NCI-H128 (cell line): ENCODE measurements at regions not wholly inside any gene's neighbourhood (a gene's known extent, or its start where the extent isn't known, plus 50 kb on each side); places are given as distances from the start of the nearest gene placed in this dataset.

Source experiments
- DNase-seq: peaks from one replicate; lab custom pipeline; 2025; ENCODE audit not compliant: unreplicated experiment; lab: John Stamatoyannopoulos, UW

- peak; percentile 95 for DNase-seq
Observed at GRCh38 chr1:59078070-59078800, 218.7 kb upstream of the FGGY start.

GRCh38 chr1:59078866-59079265 lies 218.0 kb upstream of the FGGY start:
- no peak for DNase-seq

GRCh38 chr1:59079434-59080140 lies 217.3 kb upstream of the FGGY start:
- no peak for DNase-seq

GRCh38 chr1:59081181-59081580 lies 215.7 kb upstream of the FGGY start:
- DNase-seq = no peak

GRCh38 chr1:59081795-59082194 lies 215.1 kb upstream of the FGGY start:
- DNase-seq = no peak

- DNase-seq = no peak
Observed at GRCh38 chr1:59083946-59084865, 212.7 kb upstream of the FGGY start.

- no peak for DNase-seq
Observed at GRCh38 chr1:59085101-59085500, 211.8 kb upstream of the FGGY start.

- DNase-seq = no peak
Observed at GRCh38 chr1:59089036-59089798, 207.7 kb upstream of the FGGY start.

- DNase-seq = no peak
Observed at GRCh38 chr1:59089922-59090457, 206.9 kb upstream of the FGGY start.

- DNase-seq = no peak
Observed at GRCh38 chr1:59092126-59092525, 204.8 kb upstream of the FGGY start.

- DNase-seq = no peak
Observed at GRCh38 chr1:59094001-59094400, 202.9 kb upstream of the FGGY start.

GRCh38 chr1:59096501-59096900 lies 200.4 kb upstream of the FGGY start:
- DNase-seq = no peak

GRCh38 chr1:59098655-59099054 lies 198.2 kb upstream of the FGGY start:
- no peak for DNase-seq

GRCh38 chr1:59100708-59101374 lies 196.1 kb upstream of the FGGY start:
- no peak for DNase-seq

GRCh38 chr1:59101518-59101917 lies 195.4 kb upstream of the FGGY start:
- DNase-seq = no peak

GRCh38 chr1:59103457-59103856 lies 193.4 kb upstream of the FGGY start:
- DNase-seq = no peak

- DNase-seq = no peak
Observed at GRCh38 chr1:59104191-59104760, 192.6 kb upstream of the FGGY start.

- DNase-seq = no peak
Observed at GRCh38 chr1:59105548-59106507, 191.1 kb upstream of the FGGY start.

- no peak for DNase-seq
Observed at GRCh38 chr1:59107516-59107915, 189.4 kb upstream of the FGGY start.
